H1 (cell line): ENCODE measurements at regions not wholly inside any gene's neighbourhood (a gene's known extent, or its start where the extent isn't known, plus 50 kb on each side); places are given as distances from the start of the nearest gene placed in this dataset.

Experiments used
- CTCF ChIA-PET: fragments of 300-600 bp; sonication (Branson Sonifier 250); formaldehyde crosslinking; loops from one replicate; lab custom pipeline; 2021; ENCODE audit not compliant: partially characterized antibody; lab: Charles Lee
- POLR2A ChIA-PET: fragments of 300-600 bp; sonication (Branson Sonifier 250); formaldehyde crosslinking; loops from one replicate; lab custom pipeline; 2021; ENCODE audit warnings: inconsistent platforms; ENCODE audit not compliant: partially characterized antibody; lab: Charles Lee
- DNase-seq, 2 experiments: peaks; one replicate each; pipeline versions ENCODE4 v3.0.0 to v3.0.0-alpha.2; 2010 to 2022; ENCODE audit warnings: low spot score in 2 of 2, low read depth in 1 of 2, mixed read lengths in 1 of 2
- FAIRE-seq: peaks from 2 replicates; lab custom pipeline; 2011; peaks lifted over from hg19 to GRCh38; lab: Jason Lieb, UNC
- H2AFZ ChIP-seq: 2 replicates; pipeline ENCODE4 v1.8.1; 2012; ENCODE audit warnings: low read length, inconsistent platforms
- H2AK5ac ChIP-seq: 2 replicates; pipeline ENCODE4 v1.6.1; 2013; ENCODE audit warnings: low read depth, low read length
- H2BK120ac ChIP-seq: replicated peaks from 2 replicates; pipeline ENCODE3; 2013; ENCODE audit warnings: low read depth, low read length, inconsistent platforms
- H2BK12ac ChIP-seq: 2 replicates; pipeline ENCODE4 v1.6.1; 2013; ENCODE audit warnings: low read depth, low read length
- H2BK15ac ChIP-seq: 2 replicates; pipeline ENCODE4 v1.6.1; 2013; ENCODE audit warnings: low read length
- H2BK20ac ChIP-seq: 2 replicates; pipeline ENCODE4 v1.6.1; 2013; ENCODE audit warnings: low read length
- H2BK5ac ChIP-seq: 2 replicates; pipeline ENCODE4 v1.6.1; 2013; ENCODE audit warnings: low read depth, low read length
- H3K14ac ChIP-seq: 2 replicates; pipeline ENCODE4 v1.6.1; 2013; ENCODE audit warnings: inconsistent platforms; ENCODE audit not compliant: insufficient read length
- H3K18ac ChIP-seq: 2 replicates; pipeline ENCODE4 v1.6.1; 2013; ENCODE audit warnings: low read length; ENCODE audit errors: extremely low read depth
- H3K23ac ChIP-seq: 2 replicates; pipeline ENCODE4 v1.6.1; 2013; ENCODE audit warnings: inconsistent platforms; ENCODE audit not compliant: insufficient read length
- H3K23me2 ChIP-seq: 2 replicates; pipeline ENCODE4 v1.6.1; 2013; ENCODE audit warnings: low read depth, low read length
- H3K27ac ChIP-seq: 2 replicates; pipeline ENCODE4 v1.6.1; 2011; ENCODE audit warnings: low read depth, low read length, inconsistent platforms
- H3K27me3 ChIP-seq, 4 experiments: replicated peaks in 1 of 4; 1 replicate in 1 of 4; 2 replicates in 3 of 4; pipeline versions ENCODE4 v1.6.1 to v1.8.1; 2011 to 2013; ENCODE audit warnings: low read length in 3 of 4, mild to moderate bottlenecking in 3 of 4, inconsistent platforms in 2 of 4, mixed read lengths in 2 of 4, moderate library complexity in 1 of 4; ENCODE audit not compliant: control insufficient read depth in 3 of 4, insufficient read depth in 3 of 4; ENCODE audit errors: extremely low read depth in 1 of 4
- H3K36me3 ChIP-seq, 4 experiments: 2 replicates each; pipeline versions ENCODE4 v1.6.1 to v1.8.1; 2011 to 2013; ENCODE audit warnings: mild to moderate bottlenecking in 4 of 4, low read length in 3 of 4, moderate library complexity in 2 of 4, control low read depth in 1 of 4, inconsistent platforms in 1 of 4; ENCODE audit not compliant: insufficient read depth in 4 of 4, control insufficient read depth in 2 of 4
- H3K4ac ChIP-seq: replicated peaks from 2 replicates; pipeline ENCODE3; 2013; ENCODE audit warnings: low read length, low read depth, mixed read lengths, inconsistent platforms; ENCODE audit not compliant: insufficient read length
- H3K4me1 ChIP-seq, 4 experiments: replicated peaks in 1 of 4; 1 replicate in 1 of 4; 2 replicates in 3 of 4; pipeline versions ENCODE4 v1.6.1 to v1.8.1; 2011 to 2013; ENCODE audit warnings: low read length in 3 of 4, inconsistent platforms in 2 of 4, mixed read lengths in 1 of 4; ENCODE audit not compliant: insufficient read depth in 4 of 4, control insufficient read depth in 3 of 4
- H3K4me2 ChIP-seq, 2 experiments: 2 replicates each; pipeline versions ENCODE4 v1.6.1 to v1.8.1; 2011 to 2013; ENCODE audit warnings: low read depth in 2 of 2, low read length in 2 of 2, control low read depth in 1 of 2, inconsistent platforms in 1 of 2, mild to moderate bottlenecking in 1 of 2; ENCODE audit not compliant: insufficient read depth in 1 of 2
- H3K4me3 ChIP-seq, 4 experiments: fragments of 200-600, 300-600 bp in 1 of 4; sonication (generic), shearing (Covaris generic), sonication (Bioruptor Twin) in 1 of 4; 2 replicates each; pipeline versions ENCODE4 v1.5.1 to v1.8.1; 2011 to 2016; ENCODE audit warnings: low read length in 4 of 4, low read depth in 3 of 4, control low read depth in 2 of 4, inconsistent platforms in 2 of 4, mild to moderate bottlenecking in 2 of 4, mixed read lengths in 1 of 4, moderate library complexity in 1 of 4; ENCODE audit not compliant: insufficient read depth in 2 of 4; ENCODE audit errors: extremely low read depth in 1 of 4
- H3K56ac ChIP-seq: replicated peaks from 2 replicates; pipeline ENCODE3; 2013; ENCODE audit warnings: low read depth, mild to moderate bottlenecking, mixed read lengths, low read length, inconsistent platforms; ENCODE audit not compliant: insufficient read length
- H3K79me1 ChIP-seq: 2 replicates; pipeline ENCODE4 v1.6.1; 2013; ENCODE audit warnings: low read depth, low read length, control low read depth
- H3K79me2 ChIP-seq, 2 experiments: 2 replicates each; pipeline versions ENCODE4 v1.6.1 to v1.8.1; 2012 to 2013; ENCODE audit warnings: low read length in 2 of 2, mild to moderate bottlenecking in 2 of 2, inconsistent platforms in 1 of 2; ENCODE audit not compliant: insufficient read depth in 2 of 2, control insufficient read depth in 1 of 2
- H3K9ac ChIP-seq, 4 experiments: replicated peaks in 1 of 4; 1 replicate in 1 of 4; 2 replicates in 3 of 4; pipeline versions ENCODE4 v1.6.1 to v1.8.1; 2011 to 2013; ENCODE audit warnings: low read depth in 3 of 4, low read length in 3 of 4, control low read depth in 2 of 4, mild to moderate bottlenecking in 2 of 4, moderate library complexity in 2 of 4, inconsistent platforms in 1 of 4; ENCODE audit errors: extremely low read depth in 1 of 4
- H3K9me3 ChIP-seq, 2 experiments: 2 replicates each; pipeline versions ENCODE4 v1.6.1 to v1.8.1; 2012 to 2013; ENCODE audit warnings: mild to moderate bottlenecking in 2 of 2, moderate library complexity in 2 of 2, control low read depth in 1 of 2, inconsistent platforms in 1 of 2, low read depth in 1 of 2, low read length in 1 of 2, mixed read lengths in 1 of 2; ENCODE audit not compliant: insufficient read depth in 2 of 2
- H4K20me1 ChIP-seq, 2 experiments: replicated peaks in 1 of 2; 2 replicates each; pipeline versions ENCODE3 to v1.8.1; 2011 to 2013; ENCODE audit warnings: inconsistent platforms in 2 of 2, low read length in 2 of 2, mild to moderate bottlenecking in 1 of 2; ENCODE audit not compliant: insufficient read depth in 2 of 2, control insufficient read depth in 1 of 2
- H4K5ac ChIP-seq: 2 replicates; pipeline ENCODE4 v1.6.1; 2013; ENCODE audit warnings: low read length, low read depth, mixed read lengths, inconsistent platforms; ENCODE audit not compliant: insufficient read length
- H4K8ac ChIP-seq: 2 replicates; pipeline ENCODE4 v1.8.0; 2013; ENCODE audit warnings: mild to moderate bottlenecking, moderate library complexity, low read length, inconsistent platforms; ENCODE audit not compliant: insufficient read depth; ENCODE audit errors: extremely low read depth
- H4K91ac ChIP-seq: replicated peaks from 2 replicates; pipeline ENCODE3; 2013; ENCODE audit warnings: low read length, mixed read lengths, inconsistent platforms; ENCODE audit not compliant: insufficient read length
- POU5F1 ChIP-seq: IDR thresholded peaks from 2 replicates; pipeline ENCODE4 v1.6.1; 2011; ENCODE audit warnings: low read depth, mild to moderate bottlenecking, low read length, moderate library complexity
- TF ChIP-seq, protein P1 (sequence below): fragments of 300-600 bp; sonication (generic); IDR thresholded peaks from 2 replicates; pipeline ENCODE4 v1.7.1; 2012; ENCODE audit warnings: low read length, moderate library complexity, mild to moderate bottlenecking, inconsistent platforms; ENCODE audit not compliant: insufficient replicate concordance

DNA sequence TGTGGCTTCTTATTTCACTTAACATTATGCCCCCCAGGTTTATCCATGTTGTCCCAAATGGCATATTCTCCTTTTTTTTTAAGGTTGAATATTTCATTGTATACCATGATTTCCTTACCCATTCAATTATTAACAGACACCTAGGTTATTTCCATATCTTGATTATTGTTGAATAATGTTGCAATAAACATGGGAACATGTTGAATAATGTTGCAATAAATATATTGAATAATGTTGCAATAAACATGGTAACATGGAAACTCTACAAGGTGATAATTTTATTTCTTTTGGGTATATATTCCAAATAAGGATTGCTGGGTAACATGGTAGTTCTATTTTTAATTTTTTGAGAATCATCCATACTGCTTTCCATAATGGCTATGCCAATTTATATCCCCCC is 648.1 kb downstream of the MMUT start:
- H3K4me2 ChIP-seq = no peak overlapping the region
- CTCF ChIA-PET = no interaction called here
- TF ChIP-seq, protein P1, sequence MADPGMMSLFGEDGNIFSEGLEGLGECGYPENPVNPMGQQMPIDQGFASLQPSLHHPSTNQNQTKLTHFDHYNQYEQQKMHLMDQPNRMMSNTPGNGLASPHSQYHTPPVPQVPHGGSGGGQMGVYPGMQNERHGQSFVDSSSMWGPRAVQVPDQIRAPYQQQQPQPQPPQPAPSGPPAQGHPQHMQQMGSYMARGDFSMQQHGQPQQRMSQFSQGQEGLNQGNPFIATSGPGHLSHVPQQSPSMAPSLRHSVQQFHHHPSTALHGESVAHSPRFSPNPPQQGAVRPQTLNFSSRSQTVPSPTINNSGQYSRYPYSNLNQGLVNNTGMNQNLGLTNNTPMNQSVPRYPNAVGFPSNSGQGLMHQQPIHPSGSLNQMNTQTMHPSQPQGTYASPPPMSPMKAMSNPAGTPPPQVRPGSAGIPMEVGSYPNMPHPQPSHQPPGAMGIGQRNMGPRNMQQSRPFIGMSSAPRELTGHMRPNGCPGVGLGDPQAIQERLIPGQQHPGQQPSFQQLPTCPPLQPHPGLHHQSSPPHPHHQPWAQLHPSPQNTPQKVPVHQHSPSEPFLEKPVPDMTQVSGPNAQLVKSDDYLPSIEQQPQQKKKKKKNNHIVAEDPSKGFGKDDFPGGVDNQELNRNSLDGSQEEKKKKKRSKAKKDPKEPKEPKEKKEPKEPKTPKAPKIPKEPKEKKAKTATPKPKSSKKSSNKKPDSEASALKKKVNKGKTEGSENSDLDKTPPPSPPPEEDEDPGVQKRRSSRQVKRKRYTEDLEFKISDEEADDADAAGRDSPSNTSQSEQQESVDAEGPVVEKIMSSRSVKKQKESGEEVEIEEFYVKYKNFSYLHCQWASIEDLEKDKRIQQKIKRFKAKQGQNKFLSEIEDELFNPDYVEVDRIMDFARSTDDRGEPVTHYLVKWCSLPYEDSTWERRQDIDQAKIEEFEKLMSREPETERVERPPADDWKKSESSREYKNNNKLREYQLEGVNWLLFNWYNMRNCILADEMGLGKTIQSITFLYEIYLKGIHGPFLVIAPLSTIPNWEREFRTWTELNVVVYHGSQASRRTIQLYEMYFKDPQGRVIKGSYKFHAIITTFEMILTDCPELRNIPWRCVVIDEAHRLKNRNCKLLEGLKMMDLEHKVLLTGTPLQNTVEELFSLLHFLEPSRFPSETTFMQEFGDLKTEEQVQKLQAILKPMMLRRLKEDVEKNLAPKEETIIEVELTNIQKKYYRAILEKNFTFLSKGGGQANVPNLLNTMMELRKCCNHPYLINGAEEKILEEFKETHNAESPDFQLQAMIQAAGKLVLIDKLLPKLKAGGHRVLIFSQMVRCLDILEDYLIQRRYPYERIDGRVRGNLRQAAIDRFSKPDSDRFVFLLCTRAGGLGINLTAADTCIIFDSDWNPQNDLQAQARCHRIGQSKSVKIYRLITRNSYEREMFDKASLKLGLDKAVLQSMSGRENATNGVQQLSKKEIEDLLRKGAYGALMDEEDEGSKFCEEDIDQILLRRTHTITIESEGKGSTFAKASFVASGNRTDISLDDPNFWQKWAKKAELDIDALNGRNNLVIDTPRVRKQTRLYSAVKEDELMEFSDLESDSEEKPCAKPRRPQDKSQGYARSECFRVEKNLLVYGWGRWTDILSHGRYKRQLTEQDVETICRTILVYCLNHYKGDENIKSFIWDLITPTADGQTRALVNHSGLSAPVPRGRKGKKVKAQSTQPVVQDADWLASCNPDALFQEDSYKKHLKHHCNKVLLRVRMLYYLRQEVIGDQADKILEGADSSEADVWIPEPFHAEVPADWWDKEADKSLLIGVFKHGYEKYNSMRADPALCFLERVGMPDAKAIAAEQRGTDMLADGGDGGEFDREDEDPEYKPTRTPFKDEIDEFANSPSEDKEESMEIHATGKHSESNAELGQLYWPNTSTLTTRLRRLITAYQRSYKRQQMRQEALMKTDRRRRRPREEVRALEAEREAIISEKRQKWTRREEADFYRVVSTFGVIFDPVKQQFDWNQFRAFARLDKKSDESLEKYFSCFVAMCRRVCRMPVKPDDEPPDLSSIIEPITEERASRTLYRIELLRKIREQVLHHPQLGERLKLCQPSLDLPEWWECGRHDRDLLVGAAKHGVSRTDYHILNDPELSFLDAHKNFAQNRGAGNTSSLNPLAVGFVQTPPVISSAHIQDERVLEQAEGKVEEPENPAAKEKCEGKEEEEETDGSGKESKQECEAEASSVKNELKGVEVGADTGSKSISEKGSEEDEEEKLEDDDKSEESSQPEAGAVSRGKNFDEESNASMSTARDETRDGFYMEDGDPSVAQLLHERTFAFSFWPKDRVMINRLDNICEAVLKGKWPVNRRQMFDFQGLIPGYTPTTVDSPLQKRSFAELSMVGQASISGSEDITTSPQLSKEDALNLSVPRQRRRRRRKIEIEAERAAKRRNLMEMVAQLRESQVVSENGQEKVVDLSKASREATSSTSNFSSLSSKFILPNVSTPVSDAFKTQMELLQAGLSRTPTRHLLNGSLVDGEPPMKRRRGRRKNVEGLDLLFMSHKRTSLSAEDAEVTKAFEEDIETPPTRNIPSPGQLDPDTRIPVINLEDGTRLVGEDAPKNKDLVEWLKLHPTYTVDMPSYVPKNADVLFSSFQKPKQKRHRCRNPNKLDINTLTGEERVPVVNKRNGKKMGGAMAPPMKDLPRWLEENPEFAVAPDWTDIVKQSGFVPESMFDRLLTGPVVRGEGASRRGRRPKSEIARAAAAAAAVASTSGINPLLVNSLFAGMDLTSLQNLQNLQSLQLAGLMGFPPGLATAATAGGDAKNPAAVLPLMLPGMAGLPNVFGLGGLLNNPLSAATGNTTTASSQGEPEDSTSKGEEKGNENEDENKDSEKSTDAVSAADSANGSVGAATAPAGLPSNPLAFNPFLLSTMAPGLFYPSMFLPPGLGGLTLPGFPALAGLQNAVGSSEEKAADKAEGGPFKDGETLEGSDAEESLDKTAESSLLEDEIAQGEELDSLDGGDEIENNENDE = no peak
- no peak for TF ChIP-seq POU5F1

More for the DNA sequence above, 648.1 kb downstream of the MMUT start:
- FAIRE-seq = no peak
- H3K4me3 ChIP-seq = no peak overlapping the region
- H2BK15ac ChIP-seq = no peak overlapping the region
- H4K5ac ChIP-seq = no peak overlapping the region
- H3K27me3 ChIP-seq = no peaks in the 10 kb centered on the region
- no peaks in the 10 kb centered on the region for H3K4me1 ChIP-seq
- POLR2A ChIA-PET = no interaction called here
- no peaks in the 10 kb centered on the region for H3K9me3 ChIP-seq
- H2BK5ac ChIP-seq = no peak overlapping the region
- no peak overlapping the region for H4K91ac ChIP-seq
- H3K14ac ChIP-seq = no peak overlapping the region
- H2BK12ac ChIP-seq = no peak overlapping the region
- H3K27ac ChIP-seq = no peak overlapping the region
- H3K23me2 ChIP-seq = no peaks in the 10 kb centered on the region
- DNase-seq = no peak
- no peak overlapping the region for H3K18ac ChIP-seq
- no peaks in the 10 kb centered on the region for H3K79me1 ChIP-seq
- no peak overlapping the region for H3K23ac ChIP-seq
- H4K8ac ChIP-seq = no peak overlapping the region
- H4K20me1 ChIP-seq = no peaks in the 10 kb centered on the region
- H3K9ac ChIP-seq = no peak overlapping the region
- H2AFZ ChIP-seq = no peak overlapping the region
- no peak overlapping the region for H2BK120ac ChIP-seq
- no peak overlapping the region for H3K4ac ChIP-seq
- no peak overlapping the region for H3K56ac ChIP-seq
- H2AK5ac ChIP-seq = no peak overlapping the region
- no peak overlapping the region for H2BK20ac ChIP-seq
- H3K36me3 ChIP-seq = no peaks in the 10 kb centered on the region
- no peaks in the 10 kb centered on the region for H3K79me2 ChIP-seq
